H9 (cell line): ENCODE measurements at regions not wholly inside any gene's neighbourhood (a gene's known extent, or its start where the extent isn't known, plus 50 kb on each side); places are given as distances from the start of the nearest gene placed in this dataset.
A peak's percentile ranks its signal among the peaks of the same experiment; 100 is the strongest.

Experiments
- DNase-seq: peaks from one replicate; pipeline ENCODE4 v3.0.0-alpha.2; 2017
- H2AFZ ChIP-seq: one replicate; pipeline ENCODE4 v1.6.1; 2013; ENCODE audit warnings: mild to moderate bottlenecking, low read length, control low read depth, moderate library complexity
- H2AK5ac ChIP-seq: 2 replicates; pipeline ENCODE4 v1.6.1; 2013; ENCODE audit warnings: low read length, control low read depth, mixed read lengths; ENCODE audit not compliant: insufficient read length
- H2BK120ac ChIP-seq: one replicate; pipeline ENCODE4 v1.6.1; 2013; ENCODE audit warnings: low read depth, mild to moderate bottlenecking, low read length, control low read depth, inconsistent platforms; ENCODE audit not compliant: poor library complexity, severe bottlenecking
- H2BK12ac ChIP-seq: 2 replicates; pipeline ENCODE4 v1.6.1; 2013; ENCODE audit warnings: low read length, control low read depth, mixed read lengths, low read depth; ENCODE audit not compliant: insufficient read length
- H2BK15ac ChIP-seq: 2 replicates; pipeline ENCODE4 v1.6.1; 2013; ENCODE audit warnings: low read depth, low read length, control low read depth
- H2BK20ac ChIP-seq: one replicate; pipeline ENCODE4 v1.6.1; 2013; ENCODE audit warnings: low read depth, mild to moderate bottlenecking, low read length, control low read depth, inconsistent platforms; ENCODE audit not compliant: poor library complexity, severe bottlenecking
- H2BK5ac ChIP-seq: 2 replicates; pipeline ENCODE4 v1.6.1; 2013; ENCODE audit warnings: low read length, control low read depth, mixed read lengths; ENCODE audit not compliant: insufficient read length
- H3K14ac ChIP-seq: 2 replicates; pipeline ENCODE4 v1.6.1; 2013; ENCODE audit warnings: low read length, control low read depth; ENCODE audit not compliant: insufficient read depth
- H3K18ac ChIP-seq: 2 replicates; pipeline ENCODE4 v1.6.1; 2013; ENCODE audit warnings: low read depth, mild to moderate bottlenecking, mixed read lengths, low read length, control low read depth; ENCODE audit not compliant: insufficient read length
- H3K23ac ChIP-seq: 2 replicates; pipeline ENCODE4 v1.6.1; 2013; ENCODE audit warnings: low read length, control low read depth, mixed read lengths, low read depth; ENCODE audit not compliant: insufficient read length
- H3K23me2 ChIP-seq: 2 replicates; pipeline ENCODE4 v1.6.1; 2013; ENCODE audit warnings: low read depth, mild to moderate bottlenecking, mixed read lengths, low read length, control low read depth; ENCODE audit not compliant: insufficient read length, poor library complexity, severe bottlenecking
- H3K27ac ChIP-seq: 2 replicates; pipeline ENCODE4 v1.5.1; 2013; ENCODE audit warnings: low read length, control low read depth, mixed read lengths, low read depth; ENCODE audit not compliant: insufficient read length
- H3K27me3 ChIP-seq: 2 replicates; pipeline ENCODE4 v1.6.1; 2013; ENCODE audit warnings: low read length, control low read depth, inconsistent platforms; ENCODE audit not compliant: insufficient read depth
- H3K4ac ChIP-seq: 2 replicates; pipeline ENCODE4 v1.6.1; 2013; ENCODE audit warnings: low read depth, mild to moderate bottlenecking, control low read depth, inconsistent platforms, low read length, moderate library complexity
- H3K4me1 ChIP-seq: 2 replicates; pipeline ENCODE4 v1.6.1; 2013; ENCODE audit warnings: low read length, control low read depth, inconsistent platforms; ENCODE audit not compliant: insufficient read depth
- H3K4me2 ChIP-seq: 2 replicates; pipeline ENCODE4 v1.6.1; 2013; ENCODE audit warnings: low read length, control low read depth, mixed read lengths; ENCODE audit not compliant: insufficient read length, insufficient read depth
- H3K56ac ChIP-seq: 2 replicates; pipeline ENCODE4 v1.6.1; 2013; ENCODE audit warnings: low read depth, mild to moderate bottlenecking, mixed read lengths, low read length, control low read depth; ENCODE audit not compliant: insufficient read length
- H3K79me1 ChIP-seq: 2 replicates; pipeline ENCODE4 v1.6.1; 2013; ENCODE audit warnings: low read depth, mild to moderate bottlenecking, moderate library complexity, low read length, control low read depth, inconsistent platforms; ENCODE audit not compliant: insufficient read depth, poor library complexity, severe bottlenecking
- H3K79me2 ChIP-seq: 2 replicates; pipeline ENCODE4 v1.6.1; 2013; ENCODE audit warnings: low read length, control low read depth, inconsistent platforms; ENCODE audit not compliant: insufficient read depth
- H3K9ac ChIP-seq: 2 replicates; pipeline ENCODE4 v1.6.1; 2013; ENCODE audit warnings: low read length, control low read depth, mixed read lengths; ENCODE audit not compliant: insufficient read length; ENCODE audit errors: extremely low read depth
- H3K9me3 ChIP-seq: one replicate; pipeline ENCODE4 v1.6.1; 2013; ENCODE audit warnings: low read depth, low read length, inconsistent platforms; ENCODE audit not compliant: control insufficient read depth
- H3T11ph ChIP-seq: one replicate; pipeline ENCODE4 v1.6.1; 2013; ENCODE audit warnings: mild to moderate bottlenecking, low read length, control low read depth, inconsistent platforms
- H4K20me1 ChIP-seq: one replicate; pipeline ENCODE4 v1.6.1; 2013; ENCODE audit not compliant: control insufficient read depth, insufficient read length, insufficient read depth
- H4K5ac ChIP-seq: 2 replicates; pipeline ENCODE4 v1.6.1; 2013; ENCODE audit warnings: low read depth, mild to moderate bottlenecking, mixed read lengths, low read length, control low read depth; ENCODE audit not compliant: insufficient read length
- H4K8ac ChIP-seq: replicated peaks from 2 replicates; pipeline ENCODE4 v1.6.1; 2013; ENCODE audit warnings: low read length, control low read depth, mixed read lengths, low read depth; ENCODE audit not compliant: insufficient read length
- H4K91ac ChIP-seq: 2 replicates; pipeline ENCODE4 v1.6.1; 2013; ENCODE audit warnings: low read depth, mild to moderate bottlenecking, moderate library complexity, mixed read lengths, low read length, control low read depth; ENCODE audit not compliant: insufficient read length
- H3K27ac Mint-ChIP-seq, 3 experiments: 2 replicates in 2 of 3; 3 replicates in 1 of 3; pipeline ENCODE4 v1.8.0; 2020 to 2021; ENCODE audit warnings: mixed read lengths in 3 of 3, mild to moderate bottlenecking in 1 of 3, moderate library complexity in 1 of 3
- H3K27me3 Mint-ChIP-seq: 2 replicates; pipeline ENCODE4 v1.8.0; 2021; ENCODE audit warnings: low read depth, mild to moderate bottlenecking, moderate library complexity, mixed read lengths
- H3K36me3 Mint-ChIP-seq, 3 experiments: 2 replicates in 2 of 3; 3 replicates in 1 of 3; pipeline ENCODE4 v1.8.0; 2020 to 2021; ENCODE audit warnings: low read depth in 3 of 3, mixed read lengths in 3 of 3; ENCODE audit not compliant: insufficient read depth in 1 of 3
- H3K4me1 Mint-ChIP-seq, 2 experiments: 2 replicates each; pipeline ENCODE4 v1.8.0; 2020; ENCODE audit warnings: mixed read lengths in 2 of 2
- H3K4me3 Mint-ChIP-seq, 2 experiments: 2 replicates in 1 of 2; 3 replicates in 1 of 2; pipeline ENCODE4 v1.8.0; 2020 to 2021; ENCODE audit warnings: mild to moderate bottlenecking in 2 of 2, mixed read lengths in 2 of 2, moderate library complexity in 1 of 2
- H3K9me3 Mint-ChIP-seq, 2 experiments: 2 replicates in 1 of 2; 3 replicates in 1 of 2; pipeline ENCODE4 v1.8.0; 2020; ENCODE audit warnings: mild to moderate bottlenecking in 2 of 2, mixed read lengths in 2 of 2, moderate library complexity in 1 of 2
- CTCF ChIP-seq: fragments of 200-600 bp; sonication (generic); conservative IDR thresholded peaks from 3 replicates; pipeline ENCODE4 v1.8.0; 2021; ENCODE audit warnings: antibody characterized with exemption, mild to moderate bottlenecking
- WGBS: extraction: QIAGEN DNeasy Blood & Tissue Kit; methylation state at CpG from one replicate; pipeline ENCODE4 v1.1.7; 2013; ENCODE audit warnings: missing lambda C conversion rate, low lambda C conversion rate, mixed read lengths; ENCODE audit not compliant: insufficient read length; ENCODE audit errors: extremely low coverage; 5-methylcytosine and 5-hydroxymethylcytosine counted together

GRCh38 chr5:77844373-77844622 lies 68.2 kb upstream of the TBCA start:
- no peaks in the 10 kb centered on the region; a peak in 1 of 7 replicates for H3K36me3 Mint-ChIP-seq
- peaks cover 100% of the 10 kb centered on the region for H3K27me3 Mint-ChIP-seq
- Histone ChIP-seq H4K20me1 (no peaks in the 10 kb centered on the region), H3K27ac (no peak overlapping the region), H2BK20ac (no peak overlapping the region), H3K27me3 (peaks cover 85% of the 10 kb centered on the region), H2AFZ (no peak overlapping the region), H3K9ac (no peak overlapping the region), H3T11ph (no peak overlapping the region), H2BK120ac (no peak overlapping the region), H4K8ac (no peak overlapping the region), H3K23me2 (peaks cover 6% of the 10 kb centered on the region), H3K18ac (no peak overlapping the region), H3K79me2 (no peaks in the 10 kb centered on the region), H3K9me3 (no peaks in the 10 kb centered on the region), H4K5ac (no peak overlapping the region), H2BK5ac (no peak overlapping the region), H3K23ac (no peak overlapping the region), H3K4me1 (peaks cover 6% of the 10 kb centered on the region), H3K79me1 (no peaks in the 10 kb centered on the region), H2BK15ac (no peak overlapping the region), H3K56ac (no peak overlapping the region), H2BK12ac (no peak overlapping the region), H3K4me2 (peak overlapping the region; percentile 85), H3K14ac (no peak overlapping the region), H3K4ac (no peak overlapping the region), H2AK5ac (no peak overlapping the region), H4K91ac (no peak overlapping the region)
- no peak for DNase-seq
- no CpG with 5 or more reads among the region's 10 CpGs for WGBS
- no peak overlapping the region for H3K27ac Mint-ChIP-seq
- H3K9me3 Mint-ChIP-seq: peaks cover 0 to 3% of the 10 kb centered on the region in 2 experiments; a peak in 1 of 5 replicates
- no peak for TF ChIP-seq CTCF
- H3K4me3 Mint-ChIP-seq: peak overlapping the region; percentile 10 to 75; a peak in 3 of 5 replicates
- H3K4me1 Mint-ChIP-seq: peaks cover 25 to 36% of the 10 kb centered on the region in 2 experiments
